Erythroblast (primary cell): ENCODE measurements at regions not wholly inside any gene's neighbourhood (a gene's known extent, or its start where the extent isn't known, plus 50 kb on each side); places are given as distances from the start of the nearest gene placed in this dataset.

Experiments
- GATA1 ChIP-seq: IDR thresholded peaks from 2 replicates; pipeline ENCODE4 v1.6.1; 2011; ENCODE audit warnings: low read depth, mild to moderate bottlenecking, control low read depth, low read length, moderate library complexity
- POLR2A ChIP-seq: IDR thresholded peaks from 2 replicates; pipeline ENCODE4 v1.6.1; 2011; ENCODE audit warnings: mild to moderate bottlenecking, low read length

DNA sequence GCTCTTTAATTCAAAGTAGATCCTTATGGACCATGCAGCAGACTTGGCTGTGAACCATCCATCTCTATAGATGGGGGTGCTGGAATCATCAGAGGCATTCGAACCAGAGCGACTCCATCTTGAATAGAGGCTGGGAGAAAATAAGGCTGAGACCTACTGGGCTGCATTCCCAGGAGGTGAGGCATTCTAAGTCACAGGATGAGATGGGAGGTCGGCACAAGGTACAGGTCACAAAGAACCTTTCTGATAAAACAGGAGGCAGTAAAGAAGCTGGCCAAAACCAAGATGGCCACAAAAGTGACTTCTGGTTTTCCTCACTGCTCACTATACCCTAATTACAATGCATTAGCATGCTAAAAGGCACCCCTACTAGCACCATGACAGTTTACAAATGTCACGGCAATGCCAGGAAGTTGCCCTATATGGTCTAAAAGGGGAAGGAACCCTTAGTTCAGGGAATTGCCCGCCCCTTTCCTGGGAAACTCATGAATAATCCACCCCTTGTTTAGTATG, 89.2 kb upstream of the BRD7 start:
- TF ChIP-seq POLR2A (no peak), GATA1 (no peak)
